ENCODE measurements at regions not wholly inside any gene's neighbourhood (a gene's known extent, or its start where the extent isn't known, plus 50 kb on each side); places are given as distances from the start of the nearest gene placed in this dataset.

DNA sequence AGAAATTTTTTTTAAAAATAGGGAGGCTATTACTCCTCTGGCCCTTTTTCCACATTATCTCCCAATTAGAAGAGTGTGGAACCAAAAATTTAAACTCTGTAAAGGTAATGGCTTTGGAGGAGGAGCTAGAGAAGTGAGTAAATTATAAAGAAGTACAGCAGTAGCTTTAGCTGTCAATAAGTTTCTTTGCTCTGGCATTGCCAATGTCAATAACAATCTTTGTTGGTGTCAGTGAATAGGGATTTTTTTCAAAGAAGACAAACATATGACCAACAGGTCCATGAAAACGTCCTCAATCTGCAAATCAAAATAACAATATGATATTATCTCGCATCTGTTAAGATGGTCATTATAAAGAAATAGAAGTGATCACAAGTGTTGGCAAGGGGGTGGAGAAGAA, 227.1 kb upstream of the MBL2 start:
- TF ChIP-seq, protein P1, sequence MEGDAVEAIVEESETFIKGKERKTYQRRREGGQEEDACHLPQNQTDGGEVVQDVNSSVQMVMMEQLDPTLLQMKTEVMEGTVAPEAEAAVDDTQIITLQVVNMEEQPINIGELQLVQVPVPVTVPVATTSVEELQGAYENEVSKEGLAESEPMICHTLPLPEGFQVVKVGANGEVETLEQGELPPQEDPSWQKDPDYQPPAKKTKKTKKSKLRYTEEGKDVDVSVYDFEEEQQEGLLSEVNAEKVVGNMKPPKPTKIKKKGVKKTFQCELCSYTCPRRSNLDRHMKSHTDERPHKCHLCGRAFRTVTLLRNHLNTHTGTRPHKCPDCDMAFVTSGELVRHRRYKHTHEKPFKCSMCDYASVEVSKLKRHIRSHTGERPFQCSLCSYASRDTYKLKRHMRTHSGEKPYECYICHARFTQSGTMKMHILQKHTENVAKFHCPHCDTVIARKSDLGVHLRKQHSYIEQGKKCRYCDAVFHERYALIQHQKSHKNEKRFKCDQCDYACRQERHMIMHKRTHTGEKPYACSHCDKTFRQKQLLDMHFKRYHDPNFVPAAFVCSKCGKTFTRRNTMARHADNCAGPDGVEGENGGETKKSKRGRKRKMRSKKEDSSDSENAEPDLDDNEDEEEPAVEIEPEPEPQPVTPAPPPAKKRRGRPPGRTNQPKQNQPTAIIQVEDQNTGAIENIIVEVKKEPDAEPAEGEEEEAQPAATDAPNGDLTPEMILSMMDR (IDR thresholded peaks at IDR 0.05) = no peak
- no peak for TF ChIP-seq POLR2A (IDR thresholded peaks at IDR 0.05)
- intact Hi-C loops (cut with DNase I) = no loop called here
- H3K4me3 ChIP-seq = no peak overlapping the region
- no peaks in the 10 kb centered on the region for H3K9me3 ChIP-seq
- no peaks in the 10 kb centered on the region for H3K27me3 ChIP-seq
- H3K36me3 ChIP-seq = no peaks in the 10 kb centered on the region
- ATAC-seq (peak; percentile 84 to 96 (median 90)), DNase-seq (no peak)
- WGBS (ENCODE audit: insufficient coverage, low coverage, low lambda C conversion rate, missing lambda C conversion rate) = 33% methylated on average over 2 of the region's 2 CpGs
- H3K4me1 ChIP-seq = peaks cover 0 to 24% (median 2%) of the 10 kb centered on the region in 4 donors
- H3K27ac ChIP-seq = peak overlapping the region in 2 of 3 donors; percentile 4 to 24

DNA sequence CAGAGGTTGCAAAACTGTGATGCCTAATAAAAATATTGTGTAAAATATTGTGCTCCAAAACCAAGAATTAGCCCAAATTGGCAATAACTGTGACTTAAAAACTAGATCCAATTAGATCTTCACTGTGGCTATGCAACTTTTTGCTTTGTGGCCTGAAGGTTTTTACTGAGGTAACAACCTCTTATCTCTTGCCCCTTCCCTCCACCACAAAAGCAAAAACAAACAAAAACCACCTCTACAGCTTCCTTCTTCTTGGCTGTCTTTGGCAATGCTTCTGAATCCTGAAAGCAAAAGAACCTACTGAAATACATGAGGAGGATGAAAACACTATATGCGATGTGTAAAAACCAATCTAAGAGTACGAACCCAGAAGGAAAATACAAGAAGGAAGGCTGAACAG, 226.7 kb upstream of the MBL2 start:
- Histone ChIP-seq H3K4me3 (no peak overlapping the region), H3K27me3 (no peaks in the 10 kb centered on the region), H3K9me3 (no peaks in the 10 kb centered on the region), H3K36me3 (no peaks in the 10 kb centered on the region), H3K4me1 (peaks cover 0 to 24% (median 2%) of the 10 kb centered on the region in 4 donors), H3K27ac (peak overlapping the region in 2 of 3 donors; percentile 4 to 24)
- no peak for DNase-seq
- intact Hi-C loops (cut with DNase I) = no loop called here
- WGBS (ENCODE audit: insufficient coverage, low coverage, low lambda C conversion rate, missing lambda C conversion rate) = 25% methylated on average over 2 of the region's 2 CpGs
- TF ChIP-seq, protein P1 (IDR thresholded peaks at IDR 0.05) = no peak
- TF ChIP-seq POLR2A (IDR thresholded peaks at IDR 0.05) = no peak
- peak; percentile 22 to 53 (median 50) for ATAC-seq

DNA sequence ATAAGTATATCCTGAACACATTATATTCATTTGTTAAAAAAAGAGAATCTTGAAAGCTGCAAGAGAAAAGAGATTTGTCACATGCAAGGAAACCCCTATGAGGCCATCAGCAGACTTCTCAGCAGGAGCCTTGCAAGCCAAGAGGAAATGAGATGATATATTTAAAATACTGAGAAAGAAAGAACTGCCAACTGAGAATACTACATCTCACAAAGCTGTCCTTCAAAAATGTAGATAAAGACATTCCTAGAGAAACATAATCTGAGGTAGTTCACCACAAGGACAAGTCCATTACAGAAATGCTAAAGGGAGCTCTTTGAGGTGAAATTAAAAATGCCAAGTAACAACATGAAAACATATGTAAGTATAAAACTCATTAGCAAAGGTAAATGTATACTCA, 224.4 kb upstream of the MBL2 start:
- intact Hi-C loops (cut with DNase I) = no loop called here

DNA sequence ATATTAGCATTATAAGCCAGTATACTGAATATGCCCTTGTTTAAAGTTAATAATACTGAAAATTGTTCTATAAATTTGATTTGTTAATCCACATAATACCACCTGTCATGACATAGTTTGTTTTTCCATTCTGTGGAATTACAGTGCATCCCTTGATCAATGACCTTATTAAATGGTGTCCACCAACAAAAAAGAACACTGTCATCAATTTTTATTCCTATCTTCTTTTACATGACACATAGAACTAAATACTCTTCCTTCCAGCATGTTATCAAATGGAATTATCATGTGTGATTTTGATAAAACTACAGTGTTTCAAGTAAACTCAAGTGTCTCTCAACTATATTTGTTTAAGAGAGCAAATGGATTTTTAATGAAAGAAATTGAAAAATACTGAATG, 221.8 kb upstream of the MBL2 start:
- Histone ChIP-seq H3K4me1 (peaks cover 0 to 16% (median 2%) of the 10 kb centered on the region in 4 donors), H3K27me3 (no peaks in the 10 kb centered on the region), H3K36me3 (no peaks in the 10 kb centered on the region), H3K9me3 (no peaks in the 10 kb centered on the region), H3K27ac (no peak overlapping the region), H3K4me3 (no peak overlapping the region)
- no peak for DNase-seq
- TF ChIP-seq, protein P1 (IDR thresholded peaks at IDR 0.05) = no peak
- TF ChIP-seq POLR2A (IDR thresholded peaks at IDR 0.05) = no peak
- no peak for ATAC-seq
- intact Hi-C loops (cut with DNase I) = no loop called here

More for the DNA sequence above, 224.4 kb upstream of the MBL2 start:
- Histone ChIP-seq H3K27me3 (no peaks in the 10 kb centered on the region), H3K36me3 (no peaks in the 10 kb centered on the region), H3K9me3 (no peaks in the 10 kb centered on the region), H3K27ac (no peak overlapping the region), H3K4me3 (no peak overlapping the region), H3K4me1 (peaks cover 0 to 24% (median 2%) of the 10 kb centered on the region in 4 donors)
- no peak for DNase-seq
- no peak for TF ChIP-seq POLR2A (IDR thresholded peaks at IDR 0.05)
- TF ChIP-seq, protein P1 (IDR thresholded peaks at IDR 0.05) = no peak
- ATAC-seq = no peak

DNA sequence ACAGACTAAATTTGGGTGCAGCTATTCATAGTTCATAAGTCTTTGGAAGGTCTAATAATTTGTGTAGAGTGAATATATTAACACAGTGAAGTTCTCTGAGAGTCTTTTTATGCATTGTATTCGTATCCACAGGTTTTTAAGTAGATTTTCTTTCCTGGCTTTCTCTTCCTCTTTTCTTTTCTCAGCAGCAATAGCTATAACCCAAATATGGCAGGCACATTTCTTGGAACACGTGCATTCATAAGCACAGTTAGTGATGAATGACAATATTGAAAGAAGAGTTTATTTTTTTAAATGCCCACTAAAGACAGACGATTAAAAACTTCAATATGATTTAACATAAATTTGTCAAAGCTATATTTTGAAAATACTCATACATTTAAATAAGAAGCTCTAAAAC, 220.5 kb upstream of the MBL2 start:
- no peaks in the 10 kb centered on the region for H3K36me3 ChIP-seq
- DNase-seq (no peak), ATAC-seq (no peak)
- TF ChIP-seq, protein P1 (IDR thresholded peaks at IDR 0.05) = no peak
- no peak for TF ChIP-seq POLR2A (IDR thresholded peaks at IDR 0.05)
- H3K27ac ChIP-seq = no peak overlapping the region
- no peaks in the 10 kb centered on the region for H3K9me3 ChIP-seq
- WGBS (ENCODE audit: insufficient coverage, low coverage, low lambda C conversion rate, missing lambda C conversion rate) = 86% methylated on average over 3 of the region's 3 CpGs
- intact Hi-C loops (cut with DNase I) = no loop called here
- H3K4me1 ChIP-seq = peaks cover 0 to 5% (median 2%) of the 10 kb centered on the region in 4 donors
- H3K27me3 ChIP-seq = no peaks in the 10 kb centered on the region
- H3K4me3 ChIP-seq = no peak overlapping the region
